ENCODE measurements at regions not wholly inside any gene's neighbourhood (a gene's known extent, or its start where the extent isn't known, plus 50 kb on each side); places are given as distances from the start of the nearest gene placed in this dataset.

DNA sequence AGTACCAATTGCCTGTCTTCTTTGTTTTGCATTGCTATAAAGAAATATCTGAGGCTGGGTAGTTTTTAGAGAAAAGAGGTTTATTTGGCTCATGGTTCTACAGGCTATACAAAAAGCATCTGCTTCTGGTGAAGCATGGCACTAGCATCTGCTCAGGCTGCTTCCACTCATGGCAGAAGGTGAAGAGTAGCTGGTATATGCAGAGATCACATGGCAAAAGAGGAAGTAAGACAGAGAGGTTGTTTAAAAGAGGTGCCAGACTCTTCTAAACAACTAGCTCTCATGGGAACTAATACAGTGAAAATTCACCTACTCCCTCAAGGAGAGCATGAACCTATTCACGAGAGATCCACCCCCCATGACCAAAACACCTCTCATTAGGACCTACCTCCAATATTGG is 56.7 kb upstream of the GUCA2B start:
- Histone ChIP-seq H3K4me1 (no peaks in the 10 kb centered on the region), H3K9me3 (peaks cover 0 to 3% (median 0%) of the 10 kb centered on the region in 3 donors), H3K4me3 (no peak overlapping the region), H3K27me3 (peaks cover 0 to 2% of the 10 kb centered on the region in 2 donors), H3K27ac (no peak overlapping the region), H3K36me3 (no peaks in the 10 kb centered on the region)
- intact Hi-C loops (cut with DNase I; ENCODE audit: low total_unique reads) = no loop called here
- TF ChIP-seq, protein P1, sequence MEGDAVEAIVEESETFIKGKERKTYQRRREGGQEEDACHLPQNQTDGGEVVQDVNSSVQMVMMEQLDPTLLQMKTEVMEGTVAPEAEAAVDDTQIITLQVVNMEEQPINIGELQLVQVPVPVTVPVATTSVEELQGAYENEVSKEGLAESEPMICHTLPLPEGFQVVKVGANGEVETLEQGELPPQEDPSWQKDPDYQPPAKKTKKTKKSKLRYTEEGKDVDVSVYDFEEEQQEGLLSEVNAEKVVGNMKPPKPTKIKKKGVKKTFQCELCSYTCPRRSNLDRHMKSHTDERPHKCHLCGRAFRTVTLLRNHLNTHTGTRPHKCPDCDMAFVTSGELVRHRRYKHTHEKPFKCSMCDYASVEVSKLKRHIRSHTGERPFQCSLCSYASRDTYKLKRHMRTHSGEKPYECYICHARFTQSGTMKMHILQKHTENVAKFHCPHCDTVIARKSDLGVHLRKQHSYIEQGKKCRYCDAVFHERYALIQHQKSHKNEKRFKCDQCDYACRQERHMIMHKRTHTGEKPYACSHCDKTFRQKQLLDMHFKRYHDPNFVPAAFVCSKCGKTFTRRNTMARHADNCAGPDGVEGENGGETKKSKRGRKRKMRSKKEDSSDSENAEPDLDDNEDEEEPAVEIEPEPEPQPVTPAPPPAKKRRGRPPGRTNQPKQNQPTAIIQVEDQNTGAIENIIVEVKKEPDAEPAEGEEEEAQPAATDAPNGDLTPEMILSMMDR (IDR thresholded peaks at IDR 0.05) = no peak
- no peak for DNase-seq

DNA sequence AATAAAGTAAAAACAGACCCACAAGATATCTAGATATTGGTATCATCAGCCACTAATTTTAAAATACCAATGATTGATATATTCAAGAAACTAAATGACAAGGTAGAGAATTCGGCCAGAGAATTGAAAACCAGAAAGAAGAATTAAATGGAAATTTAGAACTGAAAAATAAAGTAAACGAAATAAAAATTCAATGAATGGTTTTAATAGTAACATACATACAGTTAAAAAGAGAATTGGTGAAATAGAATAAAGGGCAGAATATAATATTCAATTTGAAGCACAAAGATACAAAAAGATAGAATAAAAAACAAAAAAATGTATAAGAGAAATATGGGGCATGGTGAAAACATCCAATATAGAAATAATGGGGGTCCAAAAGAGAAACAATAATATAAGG is 64.0 kb upstream of the GUCA2B start:
- Histone ChIP-seq H3K9me3 (peaks cover 0 to 19% (median 4%) of the 10 kb centered on the region in 3 donors), H3K4me3 (no peak overlapping the region), H3K27ac (no peak overlapping the region), H3K27me3 (no peaks in the 10 kb centered on the region), H3K36me3 (no peaks in the 10 kb centered on the region), H3K4me1 (no peaks in the 10 kb centered on the region)
- intact Hi-C loops (cut with DNase I; ENCODE audit: low total_unique reads) = no loop called here
- TF ChIP-seq, protein P1 (IDR thresholded peaks at IDR 0.05) = no peak
- no peak for DNase-seq

DNA sequence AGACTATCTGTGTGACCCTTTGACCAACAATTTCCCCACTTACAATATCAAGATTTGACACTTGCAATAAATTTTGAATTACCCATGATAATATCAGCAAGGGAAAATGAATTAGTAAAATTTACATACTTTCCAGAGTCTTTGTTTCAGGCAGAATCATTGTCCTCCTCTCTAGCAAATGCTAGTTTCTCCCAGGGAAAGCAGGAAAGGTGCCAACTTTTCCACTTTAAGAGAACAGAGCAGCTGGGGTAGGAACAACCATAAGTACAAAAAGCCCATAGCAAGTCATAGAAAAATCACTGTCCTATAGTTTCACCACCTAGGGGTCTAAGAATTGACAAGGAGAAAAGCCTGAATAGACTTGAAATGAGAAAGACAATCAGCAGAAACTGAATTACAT is 67.1 kb upstream of the GUCA2B start:
- peaks cover 0 to 11% (median 0%) of the 10 kb centered on the region in 4 donors for H3K4me1 ChIP-seq
- H3K36me3 ChIP-seq = no peaks in the 10 kb centered on the region
- H3K27me3 ChIP-seq = no peaks in the 10 kb centered on the region
- intact Hi-C loops (cut with DNase I; ENCODE audit: low total_unique reads) = no loop called here
- peaks cover 0 to 19% (median 4%) of the 10 kb centered on the region in 3 donors for H3K9me3 ChIP-seq
- no peak for DNase-seq
- H3K27ac ChIP-seq = no peak overlapping the region
- H3K4me3 ChIP-seq = no peak overlapping the region
- TF ChIP-seq, protein P1 (IDR thresholded peaks at IDR 0.05) = no peak

DNA sequence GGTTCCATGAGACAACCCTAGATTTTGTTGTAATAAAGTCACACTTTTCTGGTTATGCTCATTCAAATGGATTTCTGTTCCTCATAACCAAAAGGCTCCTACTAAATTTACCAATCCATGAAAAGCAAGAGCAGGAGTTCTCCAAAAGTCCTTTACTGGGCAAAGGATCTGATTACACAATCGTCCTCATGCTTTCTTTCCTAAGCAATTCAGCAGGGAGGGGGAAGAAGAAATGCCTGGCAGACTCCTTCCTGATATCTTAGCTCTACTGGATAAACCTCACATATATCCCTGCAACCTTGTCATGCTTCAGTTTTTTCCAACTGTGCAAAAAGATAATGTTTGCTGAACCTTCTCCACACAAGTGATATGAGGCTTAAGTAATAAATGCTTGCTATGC is 67.6 kb upstream of the GUCA2B start:
- no peak overlapping the region for H3K27ac ChIP-seq
- no peak for DNase-seq
- intact Hi-C loops (cut with DNase I; ENCODE audit: low total_unique reads) = no loop called here

DNA sequence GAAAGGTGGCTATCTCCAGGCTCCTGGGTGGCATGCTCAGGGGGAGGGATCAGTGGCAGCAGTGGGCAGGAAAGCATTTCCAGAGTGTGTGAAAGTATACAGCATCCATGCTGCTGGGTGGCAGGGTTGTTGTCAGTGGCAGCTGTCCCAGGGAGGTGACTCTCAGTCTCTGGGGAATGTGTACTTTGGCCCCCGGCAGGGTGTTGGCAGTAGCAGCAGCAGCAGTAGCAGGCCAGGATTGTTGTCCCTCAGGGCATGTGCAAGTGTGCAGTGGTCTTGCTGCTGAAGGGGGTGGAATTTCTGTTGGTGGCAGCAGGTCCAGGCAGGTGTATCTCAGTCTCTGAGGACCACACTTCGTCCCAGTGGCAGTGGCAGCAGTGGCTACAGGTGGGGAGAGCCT is 71.7 kb upstream of the GUCA2B start:
- H3K27me3 ChIP-seq = no peaks in the 10 kb centered on the region
- no peak overlapping the region for H3K27ac ChIP-seq
- TF ChIP-seq, protein P1 (IDR thresholded peaks at IDR 0.05) = no peak
- peaks cover 0 to 12% (median 0%) of the 10 kb centered on the region in 4 donors for H3K4me1 ChIP-seq
- H3K9me3 ChIP-seq = peaks cover 0 to 13% (median 0%) of the 10 kb centered on the region in 3 donors
- no peak overlapping the region for H3K4me3 ChIP-seq
- intact Hi-C loops (cut with DNase I; ENCODE audit: low total_unique reads) = no loop called here
- H3K36me3 ChIP-seq = no peaks in the 10 kb centered on the region
- peak in 1 of 2 donors; percentile 60 for DNase-seq

More for the DNA sequence above, 67.6 kb upstream of the GUCA2B start:
- peaks cover 0 to 19% (median 4%) of the 10 kb centered on the region in 3 donors for H3K9me3 ChIP-seq
- H3K27me3 ChIP-seq = no peaks in the 10 kb centered on the region
- TF ChIP-seq, protein P1 (IDR thresholded peaks at IDR 0.05) = no peak
- H3K4me1 ChIP-seq = peaks cover 0 to 12% (median 0%) of the 10 kb centered on the region in 4 donors
- H3K36me3 ChIP-seq = no peaks in the 10 kb centered on the region
- no peak overlapping the region for H3K4me3 ChIP-seq

DNA sequence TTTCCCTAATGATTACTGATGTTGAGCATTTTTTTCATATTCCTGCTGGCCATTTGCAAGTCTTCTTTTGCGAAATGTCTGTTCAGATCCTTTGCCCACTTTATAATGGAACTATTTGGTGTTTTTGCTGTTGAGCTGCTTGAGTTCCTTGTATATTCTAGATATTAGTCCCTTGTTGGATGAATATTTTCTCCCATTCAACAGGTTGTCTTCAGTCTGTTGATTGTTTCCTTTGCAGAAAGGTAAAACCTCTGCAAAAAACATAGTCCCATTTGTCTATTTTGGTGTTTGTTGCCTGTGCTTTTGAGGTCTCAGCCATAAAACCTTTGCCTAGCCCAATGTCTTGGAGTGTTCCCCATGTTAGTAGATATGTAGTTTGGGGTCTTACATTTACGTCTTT is 78.0 kb upstream of the GUCA2B start:
- TF ChIP-seq, protein P1 (IDR thresholded peaks at IDR 0.05) = no peak
- intact Hi-C loops (cut with DNase I; ENCODE audit: low total_unique reads) = no loop called here
- DNase-seq = no peak
- H3K4me1 ChIP-seq = no peaks in the 10 kb centered on the region
- peaks cover 0 to 9% (median 0%) of the 10 kb centered on the region in 3 donors for H3K9me3 ChIP-seq
- H3K27ac ChIP-seq = no peak overlapping the region
- H3K27me3 ChIP-seq = no peaks in the 10 kb centered on the region
- no peak overlapping the region for H3K4me3 ChIP-seq
- H3K36me3 ChIP-seq = no peaks in the 10 kb centered on the region
